ENCODE measurements at regions not wholly inside any gene's neighbourhood (a gene's known extent, or its start where the extent isn't known, plus 50 kb on each side); places are given as distances from the start of the nearest gene placed in this dataset.

DNA sequence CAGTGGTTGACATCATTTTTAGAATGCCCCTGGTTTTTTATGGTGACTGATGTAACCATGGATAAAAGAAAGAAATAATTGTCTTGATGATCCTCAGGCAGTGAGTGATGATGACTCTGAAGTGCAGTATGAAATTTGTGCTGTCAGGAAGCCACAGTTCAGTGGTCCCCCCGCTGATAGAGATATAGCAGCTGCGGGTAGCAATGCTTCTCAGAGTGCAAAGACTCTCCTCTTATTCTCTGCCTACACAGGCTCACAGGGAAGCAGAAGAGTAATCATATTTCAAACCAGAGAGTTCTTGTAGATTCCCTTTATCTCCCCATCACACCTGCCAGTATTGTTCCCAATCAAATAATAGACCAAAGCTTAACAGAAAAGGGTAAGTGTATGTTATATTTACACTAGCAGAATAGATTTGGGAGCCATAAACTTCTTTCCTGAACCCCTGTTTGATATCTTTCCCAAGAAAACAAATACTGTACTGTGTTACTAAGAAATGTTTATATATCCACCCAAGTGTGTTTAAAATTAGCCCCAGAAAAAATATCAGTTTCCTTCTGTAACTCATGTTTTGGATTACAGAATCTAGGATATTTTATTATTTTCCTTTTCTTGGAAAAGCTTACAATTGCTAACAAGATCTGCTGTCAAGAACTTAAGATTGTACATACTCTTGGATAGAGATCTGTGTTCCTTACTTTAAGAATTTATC, 1817.4 kb upstream of the FLRT2 start:
- TF ChIP-seq, protein P1, sequence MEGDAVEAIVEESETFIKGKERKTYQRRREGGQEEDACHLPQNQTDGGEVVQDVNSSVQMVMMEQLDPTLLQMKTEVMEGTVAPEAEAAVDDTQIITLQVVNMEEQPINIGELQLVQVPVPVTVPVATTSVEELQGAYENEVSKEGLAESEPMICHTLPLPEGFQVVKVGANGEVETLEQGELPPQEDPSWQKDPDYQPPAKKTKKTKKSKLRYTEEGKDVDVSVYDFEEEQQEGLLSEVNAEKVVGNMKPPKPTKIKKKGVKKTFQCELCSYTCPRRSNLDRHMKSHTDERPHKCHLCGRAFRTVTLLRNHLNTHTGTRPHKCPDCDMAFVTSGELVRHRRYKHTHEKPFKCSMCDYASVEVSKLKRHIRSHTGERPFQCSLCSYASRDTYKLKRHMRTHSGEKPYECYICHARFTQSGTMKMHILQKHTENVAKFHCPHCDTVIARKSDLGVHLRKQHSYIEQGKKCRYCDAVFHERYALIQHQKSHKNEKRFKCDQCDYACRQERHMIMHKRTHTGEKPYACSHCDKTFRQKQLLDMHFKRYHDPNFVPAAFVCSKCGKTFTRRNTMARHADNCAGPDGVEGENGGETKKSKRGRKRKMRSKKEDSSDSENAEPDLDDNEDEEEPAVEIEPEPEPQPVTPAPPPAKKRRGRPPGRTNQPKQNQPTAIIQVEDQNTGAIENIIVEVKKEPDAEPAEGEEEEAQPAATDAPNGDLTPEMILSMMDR (IDR thresholded peaks at IDR 0.05), result no peak
- TF ChIP-seq POLR2AphosphoS5 (IDR thresholded peaks at IDR 0.05) (no peak), POLR2A (IDR thresholded peaks at IDR 0.05) (no peak)

Measured in prostate gland (tissue), 2 donors.